ENCODE measurements at regions not wholly inside any gene's neighbourhood (a gene's known extent, or its start where the extent isn't known, plus 50 kb on each side); places are given as distances from the start of the nearest gene placed in this dataset.

DNA sequence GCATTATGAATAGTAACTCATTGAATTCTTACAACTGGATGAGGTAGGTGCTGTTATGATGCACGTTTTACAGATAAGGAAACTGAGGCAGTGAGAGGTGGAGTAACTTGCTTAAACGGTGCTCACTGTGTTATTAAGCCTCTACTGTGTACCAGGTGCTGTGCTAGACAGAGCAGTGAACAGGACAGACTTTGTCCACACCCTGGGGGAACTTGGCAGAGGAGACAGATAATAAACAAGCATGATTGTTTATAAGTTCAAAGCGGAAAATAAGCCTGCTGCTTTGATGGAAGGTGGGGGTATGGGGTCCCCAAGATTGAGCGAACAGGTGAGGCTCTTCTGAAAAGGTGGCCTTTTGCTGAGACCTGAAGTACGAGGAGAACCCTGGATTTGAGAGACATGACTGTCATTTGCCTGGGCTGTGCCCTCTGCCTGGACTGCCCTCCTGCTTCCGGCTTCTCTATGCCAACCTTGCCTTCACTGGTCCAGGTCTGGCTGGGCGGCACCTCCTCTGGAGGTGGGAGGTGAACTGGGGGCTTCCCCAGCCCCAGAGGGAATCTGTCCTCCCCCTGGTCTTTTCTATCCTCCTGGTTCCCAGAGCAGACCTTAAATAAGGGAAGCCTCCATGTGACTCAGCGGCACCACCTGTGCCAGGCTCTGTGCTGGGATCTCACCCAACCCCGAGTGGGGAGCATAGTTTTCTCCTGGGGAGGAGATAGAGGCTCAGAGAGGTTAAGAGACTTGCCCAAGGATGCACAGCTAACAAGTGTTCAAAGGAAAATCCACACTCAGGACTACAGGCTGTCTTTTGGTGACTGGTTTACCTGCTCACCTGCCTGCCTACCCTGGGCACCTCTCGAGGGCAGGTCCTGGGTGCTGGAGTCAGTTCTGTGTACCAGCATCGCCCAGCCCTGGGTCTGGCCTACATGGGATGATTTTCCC, 59.1 kb downstream of the CEBPB start:
- Mint-ChIP-seq H3K27ac (ENCODE audit: unreplicated experiment) (no peak overlapping the region), H3K4me3 (ENCODE audit: unreplicated experiment) (no peak overlapping the region), H3K9me3 (ENCODE audit: unreplicated experiment) (no peaks in the 10 kb centered on the region), H3K4me1 (ENCODE audit: unreplicated experiment) (peaks cover 14% of the 10 kb centered on the region), H3K36me3 (ENCODE audit: unreplicated experiment) (no peaks in the 10 kb centered on the region), H3K27me3 (ENCODE audit: unreplicated experiment) (no peaks in the 10 kb centered on the region)
- TF ChIP-seq CTCF (IDR thresholded peaks at IDR 0.05), result no peak
- DNase-seq (ENCODE audit: extremely low spot score, unreplicated experiment), result no peak

DNA sequence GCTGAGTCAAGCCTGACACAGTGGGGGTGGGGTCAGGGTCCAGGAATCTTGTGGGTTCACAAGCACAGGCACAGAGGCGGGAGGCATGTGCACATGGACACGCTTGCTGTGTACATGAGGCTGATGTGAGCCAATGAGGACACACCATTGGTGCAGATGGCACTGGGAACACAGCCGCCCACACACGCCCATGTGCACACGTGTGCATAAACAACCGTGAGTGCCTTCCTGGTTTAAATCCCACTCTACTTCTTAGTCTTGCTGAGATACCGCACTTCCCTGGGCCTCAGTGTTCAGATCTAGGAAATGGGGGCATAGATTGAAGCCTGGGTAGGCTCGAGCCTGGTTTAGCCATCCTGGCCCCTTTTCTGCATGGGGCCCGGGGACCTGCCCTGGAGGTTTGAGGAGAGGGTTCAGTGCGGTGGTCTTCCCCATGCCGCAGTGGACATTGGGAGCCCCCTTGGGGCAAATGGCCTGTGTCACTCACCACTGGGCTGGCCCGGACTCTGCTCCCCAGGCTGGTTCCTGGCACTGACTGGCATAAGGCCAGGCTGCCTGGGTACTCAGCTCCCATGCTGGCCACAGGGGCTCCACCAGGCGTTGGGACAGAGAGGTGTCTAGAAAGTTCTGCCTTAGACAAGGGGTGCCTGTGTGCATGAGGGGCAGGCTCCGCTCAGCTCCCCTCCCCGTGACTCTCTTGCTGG, 60.2 kb downstream of the CEBPB start:
- Mint-ChIP-seq H3K27ac (ENCODE audit: unreplicated experiment) (no peak overlapping the region), H3K4me1 (ENCODE audit: unreplicated experiment) (peaks cover 5% of the 10 kb centered on the region), H3K9me3 (ENCODE audit: unreplicated experiment) (no peaks in the 10 kb centered on the region), H3K27me3 (ENCODE audit: unreplicated experiment) (no peaks in the 10 kb centered on the region), H3K36me3 (ENCODE audit: unreplicated experiment) (no peaks in the 10 kb centered on the region), H3K4me3 (ENCODE audit: unreplicated experiment) (no peak overlapping the region)
- no peak for TF ChIP-seq CTCF (IDR thresholded peaks at IDR 0.05)
- no peak for DNase-seq (ENCODE audit: extremely low spot score, unreplicated experiment)

DNA sequence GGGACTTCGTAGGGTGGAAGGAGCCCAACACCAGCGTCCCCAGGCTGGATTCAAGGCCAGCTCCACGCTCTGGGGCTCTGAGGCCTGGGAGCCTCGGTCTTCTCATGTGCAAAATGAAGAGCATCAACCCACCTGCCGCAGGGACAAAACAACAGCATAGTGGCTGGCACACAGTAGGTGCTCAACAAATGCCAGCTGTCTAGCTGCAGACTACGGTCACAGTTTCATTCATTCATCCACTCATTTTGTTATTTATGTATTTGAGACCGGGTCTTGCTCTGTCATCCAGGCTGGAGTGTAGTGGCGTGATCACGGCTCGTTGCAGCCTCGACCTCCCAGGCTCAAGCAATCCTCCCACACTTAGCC, 60.7 kb downstream of the CEBPB start:
- Mint-ChIP-seq H3K36me3 (ENCODE audit: unreplicated experiment) (no peaks in the 10 kb centered on the region), H3K9me3 (ENCODE audit: unreplicated experiment) (no peaks in the 10 kb centered on the region), H3K27me3 (ENCODE audit: unreplicated experiment) (no peaks in the 10 kb centered on the region), H3K27ac (ENCODE audit: unreplicated experiment) (no peak overlapping the region), H3K4me1 (ENCODE audit: unreplicated experiment) (peaks cover 6% of the 10 kb centered on the region), H3K4me3 (ENCODE audit: unreplicated experiment) (no peak overlapping the region)
- TF ChIP-seq CTCF (IDR thresholded peaks at IDR 0.05), result no peak
- DNase-seq (ENCODE audit: extremely low spot score, unreplicated experiment), result no peak

DNA sequence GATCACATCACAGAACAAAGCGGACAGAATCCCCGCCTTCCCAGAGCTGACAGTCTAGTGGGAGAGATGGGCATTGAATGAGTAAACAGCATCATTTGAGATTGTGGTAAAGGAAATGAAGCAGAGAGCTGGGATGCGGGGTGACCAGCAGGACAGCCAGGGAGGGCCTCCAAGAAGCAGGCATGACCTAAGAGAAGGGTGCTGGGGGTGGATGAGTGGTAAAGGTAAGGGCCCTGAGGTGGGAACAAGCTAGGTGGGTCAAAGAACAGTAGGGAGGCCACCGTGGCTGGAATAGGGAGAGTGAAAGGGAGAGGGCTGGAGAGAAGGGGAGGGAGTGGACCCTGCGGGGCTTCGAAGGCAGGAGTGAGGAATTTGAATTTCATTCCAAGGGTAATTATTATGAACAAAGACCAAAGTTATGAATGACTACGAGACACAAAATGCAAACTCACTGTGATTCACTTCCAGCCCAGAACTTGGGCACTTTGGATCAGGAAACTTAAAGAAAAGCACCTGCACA, 61.4 kb downstream of the CEBPB start:
- DNase-seq (ENCODE audit: extremely low spot score, unreplicated experiment), result no peak
- H3K4me1 Mint-ChIP-seq (ENCODE audit: unreplicated experiment), result peaks cover 11% of the 10 kb centered on the region

More for the DNA sequence above, 61.4 kb downstream of the CEBPB start:
- TF ChIP-seq CTCF (IDR thresholded peaks at IDR 0.05), result no peak
- Mint-ChIP-seq H3K4me3 (ENCODE audit: unreplicated experiment) (no peak overlapping the region), H3K9me3 (ENCODE audit: unreplicated experiment) (no peaks in the 10 kb centered on the region), H3K36me3 (ENCODE audit: unreplicated experiment) (no peaks in the 10 kb centered on the region), H3K27me3 (ENCODE audit: unreplicated experiment) (no peaks in the 10 kb centered on the region), H3K27ac (ENCODE audit: unreplicated experiment) (no peak overlapping the region)
